M059J (cell line): ENCODE measurements at regions not wholly inside any gene's neighbourhood (a gene's known extent, or its start where the extent isn't known, plus 50 kb on each side); places are given as distances from the start of the nearest gene placed in this dataset.

ENCODE experiments used
- DNase-seq: peaks from one replicate; pipeline ENCODE4 v3.0.0-alpha.2; 2012; ENCODE audit warnings: low read depth

- DNase-seq: peak; percentile 80
Measured at GRCh38 chr1:182122256-182122912, 60.9 kb upstream of the ZNF648 start.

GRCh38 chr1:182121787-182122186 lies 60.3 kb upstream of the ZNF648 start:
- no peak for DNase-seq

GRCh38 chr1:182120411-182121258 lies 59.1 kb upstream of the ZNF648 start:
- DNase-seq: peak; percentile 95

GRCh38 chr1:182119631-182120030 lies 58.1 kb upstream of the ZNF648 start:
- peak; percentile 43 for DNase-seq

- no peak for DNase-seq
Measured at GRCh38 chr1:182118851-182119250, 57.3 kb upstream of the ZNF648 start.

- no peak for DNase-seq
Measured at GRCh38 chr1:182114627-182115023, 53.1 kb upstream of the ZNF648 start.

- DNase-seq: peak; percentile 9
Measured at GRCh38 chr1:182113879-182114626, 52.5 kb upstream of the ZNF648 start.

GRCh38 chr1:182111496-182111895 lies 50.0 kb upstream of the ZNF648 start:
- DNase-seq: no peak
